ENCODE measurements at regions not wholly inside any gene's neighbourhood (a gene's known extent, or its start where the extent isn't known, plus 50 kb on each side); places are given as distances from the start of the nearest gene placed in this dataset.

GRCh38 chr2:14903709-14904374, 271.3 kb downstream of the LRATD1 start (continued):
- TF ChIP-seq FOXO4 (CRISPR knock-in tag; IDR thresholded peaks at IDR 0.05) (no peak), JUND (IDR thresholded peaks at IDR 0.05; ENCODE audit: borderline replicate concordance, low read depth, low read length) (0 out of 2 replicates have a peak, but pooled peaks have one; percentile 8), JUND (tag; IDR thresholded peaks at IDR 0.05; ENCODE audit: borderline replicate concordance, low read depth, low read length) (no peak), ZBTB40 (IDR thresholded peaks at IDR 0.05) (no peak), ZBTB40 (CRISPR knock-in tag; IDR thresholded peaks at IDR 0.05) (no peak), CTCF (IDR thresholded peaks at IDR 0.05 in 2 of 3, conservative IDR thresholded peaks at IDR 0.05 in 1 of 3; ENCODE audit: insufficient read depth in 2 of 3, low read depth in 1 of 3, low read length in 3 of 3) (peak; percentile 98 to 100 (median 99)), CLOCK (CRISPR knock-in tag; IDR thresholded peaks at IDR 0.05; ENCODE audit: borderline replicate concordance) (no peak)

Measured in K562 (cell line).